ENCODE measurements at regions not wholly inside any gene's neighbourhood (a gene's known extent, or its start where the extent isn't known, plus 50 kb on each side); places are given as distances from the start of the nearest gene placed in this dataset.

GRCh38 chr14:95796788-95797187 is 79.8 kb upstream of the TUNAR start (continued):
- no peak for TF ChIP-seq TAF7 (optimal IDR thresholded peaks at IDR 0.05; ENCODE audit: borderline replicate concordance, low read depth, low read length)

All from H1 (cell line).